PC-3 (cell line): ENCODE measurements at regions not wholly inside any gene's neighbourhood (a gene's known extent, or its start where the extent isn't known, plus 50 kb on each side); places are given as distances from the start of the nearest gene placed in this dataset.

Experiments
- CTCF ChIP-seq: fragments of 300-600 bp; sonication (generic); conservative IDR thresholded peaks from 2 replicates; pipeline ENCODE4 v1.5.1; 2017; ENCODE audit warnings: antibody characterized with exemption, low read depth, mild to moderate bottlenecking, low read length
- EZH2 ChIP-seq: fragments of 300-600 bp; sonication (generic); IDR thresholded peaks from one replicate; pipeline ENCODE4 v1.6.1; 2017; ENCODE audit warnings: antibody characterized with exemption, mild to moderate bottlenecking, low read length; ENCODE audit not compliant: unreplicated experiment
- EZH2phosphoT487 ChIP-seq: fragments of 300-600 bp; sonication (generic); IDR thresholded peaks from 2 replicates; pipeline ENCODE4 v1.6.1; 2018; ENCODE audit warnings: mild to moderate bottlenecking, antibody characterized with exemption, low read length, borderline replicate concordance

GRCh38 chr15:29455530-29455929 is 185.9 kb upstream of the NSMCE3 start:
- TF ChIP-seq CTCF (no peak), EZH2phosphoT487 (no peak), EZH2 (no peak)
